COLO668 (cell line): ENCODE measurements at regions not wholly inside any gene's neighbourhood (a gene's known extent, or its start where the extent isn't known, plus 50 kb on each side); places are given as distances from the start of the nearest gene placed in this dataset.

Experiments used
- DNase-seq: peaks from one replicate; lab custom pipeline; 2025; ENCODE audit not compliant: unreplicated experiment; lab: John Stamatoyannopoulos, UW

- DNase-seq: no peak
Measured at GRCh38 chr11:13907678-13908077, 54.8 kb upstream of the SPON1 start.

GRCh38 chr11:13908535-13908934 is 54.0 kb upstream of the SPON1 start:
- DNase-seq: no peak
